H1 (cell line): ENCODE measurements at regions not wholly inside any gene's neighbourhood (a gene's known extent, or its start where the extent isn't known, plus 50 kb on each side); places are given as distances from the start of the nearest gene placed in this dataset.

Experiments
- CTCF ChIA-PET: fragments of 300-600 bp; sonication (Branson Sonifier 250); formaldehyde crosslinking; loops from one replicate; lab custom pipeline; 2021; ENCODE audit not compliant: partially characterized antibody; lab: Charles Lee
- POLR2A ChIA-PET: fragments of 300-600 bp; sonication (Branson Sonifier 250); formaldehyde crosslinking; loops from one replicate; lab custom pipeline; 2021; ENCODE audit warnings: inconsistent platforms; ENCODE audit not compliant: partially characterized antibody; lab: Charles Lee
- DNase-seq, 2 experiments: peaks; one replicate each; pipeline versions ENCODE4 v3.0.0 to v3.0.0-alpha.2; 2010 to 2022; ENCODE audit warnings: low spot score in 2 of 2, low read depth in 1 of 2, mixed read lengths in 1 of 2
- FAIRE-seq: peaks from 2 replicates; lab custom pipeline; 2011; peaks lifted over from hg19 to GRCh38; lab: Jason Lieb, UNC
- H2AFZ ChIP-seq: 2 replicates; pipeline ENCODE4 v1.8.1; 2012; ENCODE audit warnings: low read length, inconsistent platforms
- H2AK5ac ChIP-seq: 2 replicates; pipeline ENCODE4 v1.6.1; 2013; ENCODE audit warnings: low read depth, low read length
- H2BK120ac ChIP-seq: replicated peaks from 2 replicates; pipeline ENCODE3; 2013; ENCODE audit warnings: low read depth, low read length, inconsistent platforms
- H2BK12ac ChIP-seq: 2 replicates; pipeline ENCODE4 v1.6.1; 2013; ENCODE audit warnings: low read depth, low read length
- H2BK15ac ChIP-seq: 2 replicates; pipeline ENCODE4 v1.6.1; 2013; ENCODE audit warnings: low read length
- H2BK20ac ChIP-seq: 2 replicates; pipeline ENCODE4 v1.6.1; 2013; ENCODE audit warnings: low read length
- H2BK5ac ChIP-seq: 2 replicates; pipeline ENCODE4 v1.6.1; 2013; ENCODE audit warnings: low read depth, low read length
- H3K14ac ChIP-seq: 2 replicates; pipeline ENCODE4 v1.6.1; 2013; ENCODE audit warnings: inconsistent platforms; ENCODE audit not compliant: insufficient read length
- H3K18ac ChIP-seq: 2 replicates; pipeline ENCODE4 v1.6.1; 2013; ENCODE audit warnings: low read length; ENCODE audit errors: extremely low read depth
- H3K23ac ChIP-seq: 2 replicates; pipeline ENCODE4 v1.6.1; 2013; ENCODE audit warnings: inconsistent platforms; ENCODE audit not compliant: insufficient read length
- H3K23me2 ChIP-seq: 2 replicates; pipeline ENCODE4 v1.6.1; 2013; ENCODE audit warnings: low read depth, low read length
- H3K27ac ChIP-seq: 2 replicates; pipeline ENCODE4 v1.6.1; 2011; ENCODE audit warnings: low read depth, low read length, inconsistent platforms
- H3K27me3 ChIP-seq, 4 experiments: replicated peaks in 1 of 4; 1 replicate in 1 of 4; 2 replicates in 3 of 4; pipeline versions ENCODE4 v1.6.1 to v1.8.1; 2011 to 2013; ENCODE audit warnings: low read length in 3 of 4, mild to moderate bottlenecking in 3 of 4, inconsistent platforms in 2 of 4, mixed read lengths in 2 of 4, moderate library complexity in 1 of 4; ENCODE audit not compliant: control insufficient read depth in 3 of 4, insufficient read depth in 3 of 4; ENCODE audit errors: extremely low read depth in 1 of 4
- H3K36me3 ChIP-seq, 4 experiments: 2 replicates each; pipeline versions ENCODE4 v1.6.1 to v1.8.1; 2011 to 2013; ENCODE audit warnings: mild to moderate bottlenecking in 4 of 4, low read length in 3 of 4, moderate library complexity in 2 of 4, control low read depth in 1 of 4, inconsistent platforms in 1 of 4; ENCODE audit not compliant: insufficient read depth in 4 of 4, control insufficient read depth in 2 of 4
- H3K4ac ChIP-seq: replicated peaks from 2 replicates; pipeline ENCODE3; 2013; ENCODE audit warnings: low read length, low read depth, mixed read lengths, inconsistent platforms; ENCODE audit not compliant: insufficient read length
- H3K4me1 ChIP-seq, 4 experiments: replicated peaks in 1 of 4; 1 replicate in 1 of 4; 2 replicates in 3 of 4; pipeline versions ENCODE4 v1.6.1 to v1.8.1; 2011 to 2013; ENCODE audit warnings: low read length in 3 of 4, inconsistent platforms in 2 of 4, mixed read lengths in 1 of 4; ENCODE audit not compliant: insufficient read depth in 4 of 4, control insufficient read depth in 3 of 4
- H3K4me2 ChIP-seq, 2 experiments: 2 replicates each; pipeline versions ENCODE4 v1.6.1 to v1.8.1; 2011 to 2013; ENCODE audit warnings: low read depth in 2 of 2, low read length in 2 of 2, control low read depth in 1 of 2, inconsistent platforms in 1 of 2, mild to moderate bottlenecking in 1 of 2; ENCODE audit not compliant: insufficient read depth in 1 of 2
- H3K4me3 ChIP-seq, 4 experiments: fragments of 200-600, 300-600 bp in 1 of 4; sonication (generic), shearing (Covaris generic), sonication (Bioruptor Twin) in 1 of 4; 2 replicates each; pipeline versions ENCODE4 v1.5.1 to v1.8.1; 2011 to 2016; ENCODE audit warnings: low read length in 4 of 4, low read depth in 3 of 4, control low read depth in 2 of 4, inconsistent platforms in 2 of 4, mild to moderate bottlenecking in 2 of 4, mixed read lengths in 1 of 4, moderate library complexity in 1 of 4; ENCODE audit not compliant: insufficient read depth in 2 of 4; ENCODE audit errors: extremely low read depth in 1 of 4
- H3K56ac ChIP-seq: replicated peaks from 2 replicates; pipeline ENCODE3; 2013; ENCODE audit warnings: low read depth, mild to moderate bottlenecking, mixed read lengths, low read length, inconsistent platforms; ENCODE audit not compliant: insufficient read length
- H3K79me1 ChIP-seq: 2 replicates; pipeline ENCODE4 v1.6.1; 2013; ENCODE audit warnings: low read depth, low read length, control low read depth
- H3K79me2 ChIP-seq, 2 experiments: 2 replicates each; pipeline versions ENCODE4 v1.6.1 to v1.8.1; 2012 to 2013; ENCODE audit warnings: low read length in 2 of 2, mild to moderate bottlenecking in 2 of 2, inconsistent platforms in 1 of 2; ENCODE audit not compliant: insufficient read depth in 2 of 2, control insufficient read depth in 1 of 2
- H3K9ac ChIP-seq, 4 experiments: replicated peaks in 1 of 4; 1 replicate in 1 of 4; 2 replicates in 3 of 4; pipeline versions ENCODE4 v1.6.1 to v1.8.1; 2011 to 2013; ENCODE audit warnings: low read depth in 3 of 4, low read length in 3 of 4, control low read depth in 2 of 4, mild to moderate bottlenecking in 2 of 4, moderate library complexity in 2 of 4, inconsistent platforms in 1 of 4; ENCODE audit errors: extremely low read depth in 1 of 4
- H3K9me3 ChIP-seq, 2 experiments: 2 replicates each; pipeline versions ENCODE4 v1.6.1 to v1.8.1; 2012 to 2013; ENCODE audit warnings: mild to moderate bottlenecking in 2 of 2, moderate library complexity in 2 of 2, control low read depth in 1 of 2, inconsistent platforms in 1 of 2, low read depth in 1 of 2, low read length in 1 of 2, mixed read lengths in 1 of 2; ENCODE audit not compliant: insufficient read depth in 2 of 2
- H4K20me1 ChIP-seq, 2 experiments: replicated peaks in 1 of 2; 2 replicates each; pipeline versions ENCODE3 to v1.8.1; 2011 to 2013; ENCODE audit warnings: inconsistent platforms in 2 of 2, low read length in 2 of 2, mild to moderate bottlenecking in 1 of 2; ENCODE audit not compliant: insufficient read depth in 2 of 2, control insufficient read depth in 1 of 2
- H4K5ac ChIP-seq: 2 replicates; pipeline ENCODE4 v1.6.1; 2013; ENCODE audit warnings: low read length, low read depth, mixed read lengths, inconsistent platforms; ENCODE audit not compliant: insufficient read length
- H4K8ac ChIP-seq: 2 replicates; pipeline ENCODE4 v1.8.0; 2013; ENCODE audit warnings: mild to moderate bottlenecking, moderate library complexity, low read length, inconsistent platforms; ENCODE audit not compliant: insufficient read depth; ENCODE audit errors: extremely low read depth
- H4K91ac ChIP-seq: replicated peaks from 2 replicates; pipeline ENCODE3; 2013; ENCODE audit warnings: low read length, mixed read lengths, inconsistent platforms; ENCODE audit not compliant: insufficient read length
- BRCA1 ChIP-seq: IDR thresholded peaks from 2 replicates; pipeline ENCODE4 v1.6.1; 2012; ENCODE audit warnings: low read depth, low read length, improper control_type of control experiment
- CEBPB ChIP-seq: IDR thresholded peaks from 2 replicates; pipeline ENCODE4 v1.6.1; 2012; ENCODE audit warnings: low read depth, low read length
- CHD1 ChIP-seq: IDR thresholded peaks from 2 replicates; pipeline ENCODE4 v1.6.1; 2012; ENCODE audit warnings: low read depth, low read length, improper control_type of control experiment
- CTBP2 ChIP-seq: IDR thresholded peaks from 2 replicates; pipeline ENCODE4 v1.7.0; 2011; ENCODE audit warnings: borderline replicate concordance, mild to moderate bottlenecking, moderate library complexity, mixed read lengths, low read length; ENCODE audit not compliant: insufficient read depth, insufficient read length
- EP300 ChIP-seq, 2 experiments: IDR thresholded peaks; 1 replicate in 1 of 2; 2 replicates in 1 of 2; pipeline ENCODE4 v1.6.1; 2011 to 2012; ENCODE audit warnings: low read depth in 2 of 2, low read length in 2 of 2, mild to moderate bottlenecking in 2 of 2, borderline replicate concordance in 1 of 2, inconsistent platforms in 1 of 2, moderate library complexity in 1 of 2
- MAX ChIP-seq: IDR thresholded peaks from 2 replicates; pipeline ENCODE4 v1.6.1; 2012; ENCODE audit warnings: inconsistent platforms
- SIX5 ChIP-seq: IDR thresholded peaks from 2 replicates; pipeline ENCODE4 v1.6.1; 2011; ENCODE audit warnings: mild to moderate bottlenecking, low read depth, low read length
- SRF ChIP-seq: IDR thresholded peaks from 2 replicates; pipeline ENCODE4 v1.6.1; 2011; ENCODE audit warnings: mild to moderate bottlenecking, low read depth, low read length, moderate library complexity
- WGBS, 2 experiments: shearing (Covaris generic) in 1 of 2; methylation state at CpG; one replicate each; pipeline versions ENCODE4 v1.1.6 to v1.1.7; 2013 to 2015; ENCODE audit warnings: low lambda C conversion rate in 2 of 2, mixed read lengths in 2 of 2, inconsistent platforms in 1 of 2, low coverage in 1 of 2, missing lambda C conversion rate in 1 of 2; ENCODE audit not compliant: insufficient replicate concordance in 2 of 2, insufficient coverage in 1 of 2, insufficient read length in 1 of 2; ENCODE audit errors: extremely low coverage in 1 of 2, missing lambda C conversion rate in 1 of 2; 5-methylcytosine and 5-hydroxymethylcytosine counted together

DNA sequence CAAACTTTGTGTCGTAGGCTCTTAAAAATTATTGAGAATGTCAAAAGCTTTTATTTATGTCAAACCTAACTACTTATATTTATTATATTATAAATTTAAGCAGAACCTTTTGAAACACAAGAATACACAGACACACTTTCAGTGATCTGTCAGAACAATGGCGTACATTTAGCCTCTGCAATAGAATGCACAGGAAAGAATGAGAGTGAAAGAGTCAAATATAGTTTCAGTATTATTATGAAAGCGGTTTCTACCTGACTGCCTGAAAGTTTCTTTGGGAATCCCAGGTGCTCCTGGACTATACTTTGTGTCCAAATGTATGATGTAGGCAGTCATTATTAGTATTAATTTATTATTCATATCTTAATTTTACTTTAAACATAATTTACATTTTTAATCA is 872.0 kb upstream of the AGA start:
- no peak overlapping the region for H4K8ac ChIP-seq
- no peak overlapping the region for H2BK15ac ChIP-seq
- H3K18ac ChIP-seq, result no peak overlapping the region
- no peak overlapping the region for H2BK5ac ChIP-seq
- H3K79me2 ChIP-seq, result no peaks in the 10 kb centered on the region
- H3K4me1 ChIP-seq, result no peaks in the 10 kb centered on the region
- ChIA-PET CTCF (no interaction called here), POLR2A (no interaction called here)
- DNase-seq (no peak), FAIRE-seq (no peak)
- H3K79me1 ChIP-seq, result no peaks in the 10 kb centered on the region
- H2AK5ac ChIP-seq, result no peak overlapping the region
- no peak overlapping the region for H3K23ac ChIP-seq
- H3K56ac ChIP-seq, result no peak overlapping the region
- no peak overlapping the region for H2BK20ac ChIP-seq
- no peak overlapping the region for H2BK120ac ChIP-seq
- H3K27ac ChIP-seq, result no peak overlapping the region
- H3K9ac ChIP-seq, result no peak overlapping the region
- H3K4me3 ChIP-seq, result no peak overlapping the region
- no peaks in the 10 kb centered on the region for H4K20me1 ChIP-seq
- H3K4ac ChIP-seq, result no peak overlapping the region
- no peak overlapping the region for H2AFZ ChIP-seq
- H3K9me3 ChIP-seq, result no peaks in the 10 kb centered on the region
- no peaks in the 10 kb centered on the region for H3K27me3 ChIP-seq
- no peaks in the 10 kb centered on the region for H3K36me3 ChIP-seq
- 93% methylated on average over 3 of the region's 3 CpGs; no CpG with 5 or more reads in 1 of the 2 experiments for WGBS, 2 experiments
- H3K4me2 ChIP-seq, result no peak overlapping the region
- no peak overlapping the region for H3K14ac ChIP-seq
- H3K23me2 ChIP-seq, result no peaks in the 10 kb centered on the region
- H2BK12ac ChIP-seq, result no peak overlapping the region
- H4K91ac ChIP-seq, result no peak overlapping the region
- H4K5ac ChIP-seq, result no peak overlapping the region
- no peak for TF ChIP-seq EP300 (IDR thresholded peaks at IDR 0.05; ENCODE audit: borderline replicate concordance in 1 of 2, low read depth in 2 of 2, low read length in 2 of 2)
- TF ChIP-seq CEBPB, result no peak
- no peak for TF ChIP-seq SRF
- TF ChIP-seq CHD1, result no peak
- TF ChIP-seq CTBP2, result no peak
- no peak for TF ChIP-seq MAX
- no peak for TF ChIP-seq BRCA1
- no peak for TF ChIP-seq SIX5
